H1 (cell line): ENCODE measurements at regions not wholly inside any gene's neighbourhood (a gene's known extent, or its start where the extent isn't known, plus 50 kb on each side); places are given as distances from the start of the nearest gene placed in this dataset.

Source experiments
- MAFK ChIP-seq: IDR thresholded peaks from 2 replicates; pipeline ENCODE4 v1.6.1; 2012; ENCODE audit warnings: low read depth, mild to moderate bottlenecking, improper control_type of control experiment, low read length
- RAD21 ChIP-seq, 2 experiments: IDR thresholded peaks in 1 of 2; conservative IDR thresholded peaks in 1 of 2; 2 replicates each; pipeline ENCODE4 v1.6.1; 2011; ENCODE audit warnings: low read depth in 2 of 2, low read length in 2 of 2, improper control_type of control experiment in 1 of 2, inconsistent platforms in 1 of 2, mild to moderate bottlenecking in 1 of 2, moderate library complexity in 1 of 2
- TF ChIP-seq, protein P1 (sequence below): fragments of 300-600 bp; sonication (generic); IDR thresholded peaks from 2 replicates; pipeline ENCODE4 v1.7.1; 2012; ENCODE audit warnings: low read length, moderate library complexity, mild to moderate bottlenecking, inconsistent platforms; ENCODE audit not compliant: insufficient replicate concordance

DNA sequence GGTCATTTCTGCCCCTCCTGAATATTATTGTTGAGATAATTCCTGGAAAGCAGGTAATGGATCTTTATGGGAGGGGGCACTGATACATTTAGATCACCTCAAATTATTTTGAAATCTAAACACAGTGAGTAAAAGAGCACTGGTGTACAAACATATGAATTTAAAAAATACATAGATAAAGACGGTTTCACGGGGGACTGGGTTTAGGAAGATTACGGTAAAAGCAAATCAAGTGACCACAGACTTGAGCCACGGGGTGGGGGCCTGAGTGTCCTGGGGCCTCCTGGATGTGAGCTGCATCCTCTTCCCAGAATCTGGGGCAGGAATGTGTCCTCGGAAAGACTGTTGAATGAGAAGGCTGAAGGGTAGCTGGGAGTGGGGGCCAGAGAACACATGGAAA, 219.1 kb upstream of the KLF6 start (continued):
- TF ChIP-seq, protein P1, sequence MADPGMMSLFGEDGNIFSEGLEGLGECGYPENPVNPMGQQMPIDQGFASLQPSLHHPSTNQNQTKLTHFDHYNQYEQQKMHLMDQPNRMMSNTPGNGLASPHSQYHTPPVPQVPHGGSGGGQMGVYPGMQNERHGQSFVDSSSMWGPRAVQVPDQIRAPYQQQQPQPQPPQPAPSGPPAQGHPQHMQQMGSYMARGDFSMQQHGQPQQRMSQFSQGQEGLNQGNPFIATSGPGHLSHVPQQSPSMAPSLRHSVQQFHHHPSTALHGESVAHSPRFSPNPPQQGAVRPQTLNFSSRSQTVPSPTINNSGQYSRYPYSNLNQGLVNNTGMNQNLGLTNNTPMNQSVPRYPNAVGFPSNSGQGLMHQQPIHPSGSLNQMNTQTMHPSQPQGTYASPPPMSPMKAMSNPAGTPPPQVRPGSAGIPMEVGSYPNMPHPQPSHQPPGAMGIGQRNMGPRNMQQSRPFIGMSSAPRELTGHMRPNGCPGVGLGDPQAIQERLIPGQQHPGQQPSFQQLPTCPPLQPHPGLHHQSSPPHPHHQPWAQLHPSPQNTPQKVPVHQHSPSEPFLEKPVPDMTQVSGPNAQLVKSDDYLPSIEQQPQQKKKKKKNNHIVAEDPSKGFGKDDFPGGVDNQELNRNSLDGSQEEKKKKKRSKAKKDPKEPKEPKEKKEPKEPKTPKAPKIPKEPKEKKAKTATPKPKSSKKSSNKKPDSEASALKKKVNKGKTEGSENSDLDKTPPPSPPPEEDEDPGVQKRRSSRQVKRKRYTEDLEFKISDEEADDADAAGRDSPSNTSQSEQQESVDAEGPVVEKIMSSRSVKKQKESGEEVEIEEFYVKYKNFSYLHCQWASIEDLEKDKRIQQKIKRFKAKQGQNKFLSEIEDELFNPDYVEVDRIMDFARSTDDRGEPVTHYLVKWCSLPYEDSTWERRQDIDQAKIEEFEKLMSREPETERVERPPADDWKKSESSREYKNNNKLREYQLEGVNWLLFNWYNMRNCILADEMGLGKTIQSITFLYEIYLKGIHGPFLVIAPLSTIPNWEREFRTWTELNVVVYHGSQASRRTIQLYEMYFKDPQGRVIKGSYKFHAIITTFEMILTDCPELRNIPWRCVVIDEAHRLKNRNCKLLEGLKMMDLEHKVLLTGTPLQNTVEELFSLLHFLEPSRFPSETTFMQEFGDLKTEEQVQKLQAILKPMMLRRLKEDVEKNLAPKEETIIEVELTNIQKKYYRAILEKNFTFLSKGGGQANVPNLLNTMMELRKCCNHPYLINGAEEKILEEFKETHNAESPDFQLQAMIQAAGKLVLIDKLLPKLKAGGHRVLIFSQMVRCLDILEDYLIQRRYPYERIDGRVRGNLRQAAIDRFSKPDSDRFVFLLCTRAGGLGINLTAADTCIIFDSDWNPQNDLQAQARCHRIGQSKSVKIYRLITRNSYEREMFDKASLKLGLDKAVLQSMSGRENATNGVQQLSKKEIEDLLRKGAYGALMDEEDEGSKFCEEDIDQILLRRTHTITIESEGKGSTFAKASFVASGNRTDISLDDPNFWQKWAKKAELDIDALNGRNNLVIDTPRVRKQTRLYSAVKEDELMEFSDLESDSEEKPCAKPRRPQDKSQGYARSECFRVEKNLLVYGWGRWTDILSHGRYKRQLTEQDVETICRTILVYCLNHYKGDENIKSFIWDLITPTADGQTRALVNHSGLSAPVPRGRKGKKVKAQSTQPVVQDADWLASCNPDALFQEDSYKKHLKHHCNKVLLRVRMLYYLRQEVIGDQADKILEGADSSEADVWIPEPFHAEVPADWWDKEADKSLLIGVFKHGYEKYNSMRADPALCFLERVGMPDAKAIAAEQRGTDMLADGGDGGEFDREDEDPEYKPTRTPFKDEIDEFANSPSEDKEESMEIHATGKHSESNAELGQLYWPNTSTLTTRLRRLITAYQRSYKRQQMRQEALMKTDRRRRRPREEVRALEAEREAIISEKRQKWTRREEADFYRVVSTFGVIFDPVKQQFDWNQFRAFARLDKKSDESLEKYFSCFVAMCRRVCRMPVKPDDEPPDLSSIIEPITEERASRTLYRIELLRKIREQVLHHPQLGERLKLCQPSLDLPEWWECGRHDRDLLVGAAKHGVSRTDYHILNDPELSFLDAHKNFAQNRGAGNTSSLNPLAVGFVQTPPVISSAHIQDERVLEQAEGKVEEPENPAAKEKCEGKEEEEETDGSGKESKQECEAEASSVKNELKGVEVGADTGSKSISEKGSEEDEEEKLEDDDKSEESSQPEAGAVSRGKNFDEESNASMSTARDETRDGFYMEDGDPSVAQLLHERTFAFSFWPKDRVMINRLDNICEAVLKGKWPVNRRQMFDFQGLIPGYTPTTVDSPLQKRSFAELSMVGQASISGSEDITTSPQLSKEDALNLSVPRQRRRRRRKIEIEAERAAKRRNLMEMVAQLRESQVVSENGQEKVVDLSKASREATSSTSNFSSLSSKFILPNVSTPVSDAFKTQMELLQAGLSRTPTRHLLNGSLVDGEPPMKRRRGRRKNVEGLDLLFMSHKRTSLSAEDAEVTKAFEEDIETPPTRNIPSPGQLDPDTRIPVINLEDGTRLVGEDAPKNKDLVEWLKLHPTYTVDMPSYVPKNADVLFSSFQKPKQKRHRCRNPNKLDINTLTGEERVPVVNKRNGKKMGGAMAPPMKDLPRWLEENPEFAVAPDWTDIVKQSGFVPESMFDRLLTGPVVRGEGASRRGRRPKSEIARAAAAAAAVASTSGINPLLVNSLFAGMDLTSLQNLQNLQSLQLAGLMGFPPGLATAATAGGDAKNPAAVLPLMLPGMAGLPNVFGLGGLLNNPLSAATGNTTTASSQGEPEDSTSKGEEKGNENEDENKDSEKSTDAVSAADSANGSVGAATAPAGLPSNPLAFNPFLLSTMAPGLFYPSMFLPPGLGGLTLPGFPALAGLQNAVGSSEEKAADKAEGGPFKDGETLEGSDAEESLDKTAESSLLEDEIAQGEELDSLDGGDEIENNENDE = peak; percentile 99
- no peak for TF ChIP-seq RAD21 (IDR thresholded peaks at IDR 0.05 in 1 of 2, conservative IDR thresholded peaks at IDR 0.05 in 1 of 2; ENCODE audit: low read depth in 2 of 2, low read length in 2 of 2)
- TF ChIP-seq MAFK = peak; percentile 23; the same call in 1 of the 2 replicates
